ENCODE measurements at regions not wholly inside any gene's neighbourhood (a gene's known extent, or its start where the extent isn't known, plus 50 kb on each side); places are given as distances from the start of the nearest gene placed in this dataset.

DNA sequence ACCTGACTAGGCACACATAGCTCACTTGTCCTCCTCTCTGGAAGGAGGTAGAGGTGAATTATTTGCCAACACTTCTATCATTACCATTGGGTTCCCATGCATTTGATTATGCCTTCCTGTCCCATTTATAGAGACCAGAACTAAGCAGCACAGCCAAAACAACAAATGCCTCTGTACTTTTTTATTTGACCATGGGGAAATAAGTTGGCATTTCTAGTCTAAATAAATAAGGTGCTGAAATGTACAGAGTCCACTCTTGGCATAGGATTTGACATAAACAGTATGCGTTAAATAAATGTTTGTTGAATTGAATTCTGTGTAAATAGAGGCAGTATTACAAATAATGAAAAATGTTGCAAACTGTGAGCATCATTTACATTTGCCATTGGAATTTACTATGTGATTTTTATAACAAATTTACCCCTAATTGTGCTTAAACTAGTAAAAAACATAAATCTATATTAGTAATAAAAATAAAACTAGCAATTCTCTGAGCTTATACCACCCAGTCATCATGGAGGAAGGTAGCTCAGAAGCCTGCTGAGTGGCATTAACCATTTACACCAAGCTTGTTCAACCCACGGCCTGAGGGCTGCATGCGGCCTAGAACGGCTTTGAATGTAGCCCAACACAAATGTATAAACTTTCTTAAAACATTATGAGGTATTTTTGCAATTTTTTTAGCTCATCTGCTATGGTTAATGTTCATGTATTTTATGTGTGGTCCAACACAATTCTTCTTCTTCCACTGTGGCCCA is 367.8 kb downstream of the FIGN start:
- no peak for DNase-seq

- DNase-seq, result no peak
Measured at GRCh38 chr2:163364736-163365135, 371.1 kb downstream of the FIGN start.

DNA sequence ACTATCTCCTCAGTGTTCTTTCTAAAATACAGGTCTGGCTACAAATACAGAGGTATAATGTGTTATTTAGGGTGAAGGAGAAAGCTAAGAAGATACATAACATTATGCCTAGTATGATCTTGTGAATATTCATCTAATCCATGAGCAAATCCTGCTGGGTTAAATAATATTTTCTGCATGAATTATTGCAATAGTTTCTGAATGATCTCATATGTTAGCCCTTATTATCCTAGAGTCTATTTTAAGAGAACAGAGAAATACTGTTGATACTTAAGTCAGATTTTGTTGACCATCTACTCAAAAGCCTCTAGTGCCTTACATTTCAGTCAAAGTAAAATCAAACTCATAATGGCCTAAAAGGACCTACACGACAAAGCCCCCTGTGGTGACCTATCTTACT is 382.3 kb downstream of the FIGN start:
- DNase-seq, result no peak

GRCh38 chr2:163351966-163352365 is 383.8 kb downstream of the FIGN start:
- DNase-seq, result no peak

- DNase-seq, result no peak
Measured at GRCh38 chr2:163351143-163351542, 384.7 kb downstream of the FIGN start.

- DNase-seq, result no peak
Measured at GRCh38 chr2:163348857-163349380, 386.9 kb downstream of the FIGN start.

DNA sequence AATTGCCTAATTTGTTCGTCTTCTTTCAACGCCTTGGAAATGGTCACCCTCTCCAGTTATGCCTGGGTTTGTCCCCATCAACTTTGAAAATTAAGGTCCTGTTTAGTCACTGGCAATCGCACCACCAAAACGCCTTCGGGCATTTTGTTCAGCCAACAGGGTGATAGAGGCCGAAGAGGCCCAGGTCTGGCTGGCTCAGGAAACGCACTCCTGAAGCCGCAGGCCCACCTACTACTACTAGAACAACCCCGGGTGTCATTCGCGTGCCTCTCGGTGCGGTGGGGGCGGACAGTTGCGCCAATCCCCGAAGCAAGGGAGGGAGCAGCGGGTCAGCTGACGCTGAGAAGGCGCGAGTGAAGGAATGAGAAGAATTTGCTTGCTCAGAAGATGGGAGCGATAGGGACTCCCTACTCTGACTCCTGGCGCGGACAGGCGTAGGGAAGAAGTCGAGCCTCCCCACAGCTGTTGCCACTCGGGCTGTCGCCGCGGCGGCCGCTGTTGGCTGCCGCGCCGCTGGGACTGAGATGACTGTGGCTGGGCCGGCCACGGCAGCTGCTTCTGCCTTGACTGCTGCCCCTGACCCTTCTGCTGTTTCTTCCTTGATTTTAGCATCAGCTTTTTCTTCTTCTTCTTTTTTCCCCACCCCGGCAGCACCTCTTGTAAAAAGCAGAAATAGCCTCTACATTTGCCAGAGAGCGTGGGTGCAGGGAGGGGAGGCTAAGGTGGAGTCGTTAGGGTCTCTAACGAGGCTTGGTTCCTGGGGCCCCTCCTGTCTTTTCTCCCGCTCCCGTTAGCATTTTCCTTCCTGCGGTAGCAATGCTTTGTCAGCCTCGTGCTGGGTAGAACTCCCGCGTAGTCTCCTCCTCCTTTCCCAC is 387.6 kb downstream of the FIGN start:
- DNase-seq, result no peak

DNA sequence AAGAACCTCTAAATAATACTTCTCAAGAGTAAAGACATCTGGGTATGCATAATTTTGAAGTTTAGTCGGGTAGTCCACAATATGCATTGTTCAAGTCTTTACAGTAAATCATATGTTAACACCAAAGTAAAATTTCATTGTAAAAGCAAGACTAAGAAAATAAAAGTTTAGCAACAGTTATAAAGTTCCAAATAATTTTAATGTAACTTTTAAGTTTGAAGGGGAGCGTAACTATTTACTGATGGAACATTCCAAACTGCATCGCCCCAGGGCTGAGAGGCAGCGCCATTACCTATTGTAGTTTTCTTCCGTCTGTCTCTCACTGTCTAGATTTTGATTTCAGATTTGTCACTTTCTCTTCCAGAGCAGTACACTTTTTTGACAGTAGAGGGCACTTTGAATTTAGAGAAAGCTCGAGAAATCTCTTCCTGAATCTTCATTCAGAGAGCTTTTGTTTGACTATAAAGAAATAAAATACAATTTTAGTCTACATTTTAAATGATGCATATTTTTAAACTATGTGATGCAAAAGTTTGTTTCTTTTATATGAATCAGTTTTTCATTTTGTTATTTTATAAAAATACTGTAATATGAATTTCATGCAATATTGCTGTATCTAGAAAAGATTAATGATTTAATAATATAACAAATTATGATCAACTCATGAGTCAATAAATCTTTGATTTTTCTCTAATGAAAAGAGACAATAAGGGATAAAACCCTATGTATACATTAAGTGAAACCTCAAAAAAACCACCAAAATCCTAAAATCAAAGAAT is 389.8 kb downstream of the FIGN start:
- peak; percentile 67 for DNase-seq

DNA sequence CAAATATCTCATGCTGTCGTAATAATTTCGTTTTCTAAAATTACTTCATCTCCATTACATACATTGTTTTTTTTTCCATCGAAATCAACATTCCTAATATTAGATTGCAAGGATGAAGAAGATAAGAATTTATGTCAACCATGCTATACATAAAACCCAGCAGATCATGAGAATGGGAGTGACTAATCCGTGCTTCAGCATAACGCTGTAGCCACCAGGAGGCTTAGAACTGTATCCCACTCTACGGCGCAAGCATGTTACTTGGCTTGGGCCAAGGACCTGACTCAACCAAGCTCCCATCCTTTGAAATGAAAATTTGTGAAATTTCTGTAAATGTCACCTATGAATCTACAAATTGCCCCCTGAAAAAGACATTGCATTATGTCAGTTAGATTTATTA is 392.5 kb downstream of the FIGN start:
- no peak for DNase-seq

DNA sequence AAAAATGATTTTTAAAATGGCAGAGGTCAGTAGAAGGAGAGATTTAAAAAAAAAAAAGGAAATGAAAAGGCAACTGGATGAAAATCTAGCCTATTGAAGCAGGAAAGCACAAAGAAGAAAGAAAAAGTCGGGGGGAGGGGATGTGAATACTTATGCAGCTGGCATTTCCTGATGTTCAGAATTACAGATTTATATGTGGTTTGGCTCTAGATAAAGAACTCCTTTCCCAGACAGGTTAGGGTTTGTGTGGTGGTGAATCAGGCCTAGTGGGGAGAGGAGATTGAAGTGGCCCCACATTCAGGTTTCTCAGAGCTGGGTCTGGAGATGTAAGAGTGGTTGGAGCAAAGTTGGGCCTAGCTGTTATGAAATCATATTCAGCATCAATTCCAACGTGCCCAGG is 394.4 kb downstream of the FIGN start:
- no peak for DNase-seq

- no peak for DNase-seq
Measured at GRCh38 chr2:163338270-163338669, 397.5 kb downstream of the FIGN start.

- no peak for DNase-seq
Measured at GRCh38 chr2:163324677-163325076, 411.1 kb downstream of the FIGN start.

DNA sequence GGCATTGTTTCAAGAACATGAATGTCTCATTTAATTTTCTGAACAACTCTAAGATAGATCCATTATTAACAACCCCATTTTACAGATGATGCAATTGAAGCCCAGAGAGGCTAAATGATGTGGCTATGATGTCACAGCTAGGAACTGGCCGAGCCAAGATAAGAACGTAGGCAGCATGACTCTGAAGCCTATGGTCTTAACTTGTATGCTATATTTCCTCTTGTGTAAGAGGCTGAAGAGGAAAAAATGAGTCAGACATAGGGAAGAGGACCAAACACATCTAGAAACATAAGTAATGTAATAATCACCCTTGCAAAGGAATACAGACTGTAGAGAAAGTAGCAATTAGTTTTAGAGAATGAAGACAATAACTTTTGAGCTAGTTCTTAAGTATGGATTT is 416.8 kb downstream of the FIGN start:
- no peak for DNase-seq

DNA sequence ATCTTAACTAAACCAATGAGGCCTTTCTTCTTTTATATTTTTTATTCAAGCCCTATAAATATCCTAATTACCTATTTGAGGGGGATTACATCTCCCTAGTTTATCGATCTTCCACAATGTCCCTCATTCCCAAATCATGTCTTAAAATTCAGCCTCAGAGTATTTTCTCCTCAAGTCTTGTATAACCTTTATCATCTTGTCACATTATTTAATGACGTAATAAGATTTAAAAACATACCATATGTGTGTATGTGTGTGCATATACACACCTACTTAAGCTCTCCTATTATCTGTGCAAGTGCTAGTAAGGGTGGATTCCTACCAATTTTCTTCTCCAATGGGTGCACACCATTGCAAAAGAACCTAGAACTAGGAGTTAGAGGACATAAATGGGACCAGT is 421.1 kb downstream of the FIGN start:
- DNase-seq, result no peak

- DNase-seq, result no peak
Measured at GRCh38 chr2:163312713-163313112, 423.1 kb downstream of the FIGN start.

- DNase-seq, result no peak
Measured at GRCh38 chr2:163306647-163307046, 429.2 kb downstream of the FIGN start.

- DNase-seq, result no peak
Measured at GRCh38 chr2:163302141-163302540, 433.7 kb downstream of the FIGN start.

DNA sequence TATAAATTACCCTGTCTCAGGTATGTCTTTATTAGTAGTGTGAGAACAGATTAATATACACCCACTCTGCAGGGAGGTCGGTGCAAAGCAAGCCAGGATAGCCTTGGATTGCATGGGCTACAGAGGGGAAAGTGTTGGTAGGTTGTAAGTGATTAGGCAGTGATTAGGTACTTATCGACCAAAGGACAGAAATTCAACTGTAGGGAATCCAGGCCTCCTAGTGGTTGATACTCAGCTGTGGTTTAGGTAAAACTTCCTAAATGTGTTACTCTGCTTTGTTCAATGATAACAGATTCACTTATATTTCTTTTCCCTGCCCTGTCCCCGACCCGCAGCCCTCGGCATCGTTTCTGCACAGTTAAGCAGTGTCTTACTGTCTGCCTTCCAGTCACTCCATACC is 444.0 kb downstream of the FIGN start:
- no peak for DNase-seq

DNA sequence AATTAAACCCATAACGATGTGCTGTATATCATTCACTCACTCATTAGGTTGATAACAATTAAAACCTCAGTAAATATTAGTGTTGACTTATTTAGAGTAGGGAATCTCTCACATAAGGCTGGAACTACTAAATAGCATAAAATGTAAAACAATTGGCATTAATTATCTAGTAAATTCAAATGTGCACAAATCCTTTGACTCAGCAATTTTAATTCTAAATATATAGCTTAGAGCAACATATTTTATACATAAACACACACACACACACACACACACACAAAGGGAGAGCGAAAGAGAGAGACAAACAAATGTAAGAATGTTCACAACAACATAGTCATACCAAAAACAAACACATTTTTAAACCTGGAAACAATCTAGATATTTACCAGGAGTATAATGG is 443.1 kb upstream of the KCNH7 start:
- DNase-seq, result no peak

- no peak for DNase-seq
Measured at GRCh38 chr2:163269374-163270021, 430.9 kb upstream of the KCNH7 start.

- no peak for DNase-seq
Measured at GRCh38 chr2:163266772-163267171, 428.2 kb upstream of the KCNH7 start.

GRCh38 chr2:163265562-163265961 is 427.0 kb upstream of the KCNH7 start:
- DNase-seq, result no peak

DNA sequence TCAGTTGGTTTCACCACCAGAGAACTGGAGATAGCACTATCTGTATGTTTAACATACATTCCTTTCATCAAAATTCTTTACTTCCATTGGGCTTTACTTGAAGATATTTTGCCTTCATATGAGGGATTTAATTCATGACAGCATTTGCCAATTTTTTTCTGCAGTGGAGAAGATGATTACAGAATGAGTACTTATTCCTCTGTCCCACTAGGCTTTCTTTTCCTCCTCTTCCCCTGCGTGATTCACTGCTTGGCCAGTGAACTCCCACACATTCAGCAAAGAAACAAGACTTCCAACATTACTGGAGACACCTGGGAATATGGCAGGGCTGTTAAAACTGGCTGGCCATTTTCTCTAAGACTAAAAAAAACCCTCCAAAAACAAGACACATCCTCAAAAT is 425.8 kb upstream of the KCNH7 start:
- DNase-seq, result no peak
